HepG2 (cell line): ENCODE measurements at regions not wholly inside any gene's neighbourhood (a gene's known extent, or its start where the extent isn't known, plus 50 kb on each side); places are given as distances from the start of the nearest gene placed in this dataset.

ENCODE experiments used
- CTCF ChIP-seq: sonication (generic); formaldehyde crosslinking; IDR thresholded peaks from 2 replicates; pipeline ENCODE4 v1.5.0; 2020; ENCODE audit warnings: mild to moderate bottlenecking, missing genetic modification reagents, moderate library complexity
- FOXJ3 ChIP-seq: sonication (generic); formaldehyde crosslinking; IDR thresholded peaks from 2 replicates; pipeline ENCODE4 v1.4.0; 2020; ENCODE audit warnings: missing genetic modification reagents, mild to moderate bottlenecking, borderline replicate concordance
- HMGA1 ChIP-seq: sonication (generic); formaldehyde crosslinking; conservative IDR thresholded peaks from 2 replicates; pipeline ENCODE4 v1.4.0; 2020; ENCODE audit warnings: missing genetic modification reagents
- NFE2L2 ChIP-seq: fragments of 150-350 bp; IDR thresholded peaks from 2 replicates; pipeline ENCODE4 v1.6.1; 2014; ENCODE audit warnings: low read length
- SP5 ChIP-seq: IDR thresholded peaks from 2 replicates; pipeline ENCODE4 v1.6.1; 2016; ENCODE audit warnings: low read depth, borderline replicate concordance
- ZBTB39 ChIP-seq: sonication (generic); formaldehyde crosslinking; IDR thresholded peaks from 2 replicates; pipeline ENCODE4 v1.5.0; 2020; ENCODE audit warnings: missing genetic modification reagents
- ZNF232 ChIP-seq: sonication (generic); formaldehyde crosslinking; IDR thresholded peaks from 2 replicates; pipeline ENCODE4 v1.4.0; 2020; ENCODE audit warnings: missing genetic modification reagents, borderline replicate concordance

- TF ChIP-seq ZNF232: no peak
- TF ChIP-seq SP5 (CRISPR knock-in tag): no peak
- TF ChIP-seq CTCF (CRISPR knock-in tag): no peak
- TF ChIP-seq NFE2L2: no peak
- TF ChIP-seq ZBTB39 (CRISPR knock-in tag): no peak
- TF ChIP-seq FOXJ3 (CRISPR knock-in tag): no peak
- no peak for TF ChIP-seq HMGA1 (CRISPR knock-in tag)
Measured at GRCh38 chr1:114330451-114330983, 176.8 kb upstream of the SYT6 start.
